GM18498 (cell line): ENCODE measurements at regions not wholly inside any gene's neighbourhood (a gene's known extent, or its start where the extent isn't known, plus 50 kb on each side); places are given as distances from the start of the nearest gene placed in this dataset.

Experiments used
- ATAC-seq: cut with Tn5 transposase; IDR thresholded peaks from one replicate; pipeline ENCODE4 v1.9.1; 2021; ENCODE audit warnings: mild to moderate bottlenecking, moderate library complexity; ENCODE audit not compliant: unreplicated experiment

GRCh38 chr13:84418041-84418440 is 535.8 kb upstream of the SLITRK1 start:
- no peak for ATAC-seq

GRCh38 chr13:84417416-84417815 is 535.1 kb upstream of the SLITRK1 start:
- no peak for ATAC-seq

- no peak for ATAC-seq
Observed at GRCh38 chr13:84413016-84413415, 530.7 kb upstream of the SLITRK1 start.

- ATAC-seq: no peak
Observed at GRCh38 chr13:84405286-84405685, 523.0 kb upstream of the SLITRK1 start.

- no peak for ATAC-seq
Observed at GRCh38 chr13:84400706-84401105, 518.4 kb upstream of the SLITRK1 start.

GRCh38 chr13:84399320-84400085 is 517.2 kb upstream of the SLITRK1 start:
- ATAC-seq: no peak

- ATAC-seq: no peak
Observed at GRCh38 chr13:84393981-84394625, 511.8 kb upstream of the SLITRK1 start.

GRCh38 chr13:84380866-84381265 is 498.6 kb upstream of the SLITRK1 start:
- ATAC-seq: no peak

GRCh38 chr13:84377106-84377505 is 494.8 kb upstream of the SLITRK1 start:
- ATAC-seq: no peak

- no peak for ATAC-seq
Observed at GRCh38 chr13:84366506-84366905, 484.2 kb upstream of the SLITRK1 start.

- ATAC-seq: no peak
Observed at GRCh38 chr13:84362777-84363176, 480.5 kb upstream of the SLITRK1 start.

GRCh38 chr13:84360822-84361221 is 478.5 kb upstream of the SLITRK1 start:
- no peak for ATAC-seq

GRCh38 chr13:84358601-84359000 is 476.3 kb upstream of the SLITRK1 start:
- no peak for ATAC-seq

- ATAC-seq: no peak
Observed at GRCh38 chr13:84352946-84353345, 470.7 kb upstream of the SLITRK1 start.

- no peak for ATAC-seq
Observed at GRCh38 chr13:84339456-84339855, 457.2 kb upstream of the SLITRK1 start.

- ATAC-seq: no peak
Observed at GRCh38 chr13:84332346-84332745, 450.1 kb upstream of the SLITRK1 start.

- ATAC-seq: no peak
Observed at GRCh38 chr13:84315527-84315926, 433.3 kb upstream of the SLITRK1 start.

GRCh38 chr13:84303035-84303434 is 420.8 kb upstream of the SLITRK1 start:
- no peak for ATAC-seq

- no peak for ATAC-seq
Observed at GRCh38 chr13:84297251-84297650, 415.0 kb upstream of the SLITRK1 start.

GRCh38 chr13:84296401-84296800 is 414.1 kb upstream of the SLITRK1 start:
- no peak for ATAC-seq

GRCh38 chr13:84294576-84294975 is 412.3 kb upstream of the SLITRK1 start:
- no peak for ATAC-seq

- no peak for ATAC-seq
Observed at GRCh38 chr13:84290386-84290785, 408.1 kb upstream of the SLITRK1 start.

GRCh38 chr13:84279166-84279565 is 396.9 kb upstream of the SLITRK1 start:
- ATAC-seq: no peak
